ENCODE measurements at regions not wholly inside any gene's neighbourhood (a gene's known extent, or its start where the extent isn't known, plus 50 kb on each side); places are given as distances from the start of the nearest gene placed in this dataset.

GRCh38 chr13:107367258-107367657, 799.3 kb upstream of the ARGLU1 start:
- no peak for DNase-seq (ENCODE audit: low spot score in 2 of 2)
- Histone ChIP-seq H3K27ac (no peak overlapping the region), H3K36me3 (no peaks in the 10 kb centered on the region), H3K4me3 (no peak overlapping the region), H3K4me1 (no peaks in the 10 kb centered on the region), H3K27me3 (no peaks in the 10 kb centered on the region), H3K9me3 (no peaks in the 10 kb centered on the region)
- TF ChIP-seq POLR2A (IDR thresholded peaks at IDR 0.05): no peak
- no peak for TF ChIP-seq POLR2AphosphoS5 (IDR thresholded peaks at IDR 0.05)
- TF ChIP-seq, protein P1, sequence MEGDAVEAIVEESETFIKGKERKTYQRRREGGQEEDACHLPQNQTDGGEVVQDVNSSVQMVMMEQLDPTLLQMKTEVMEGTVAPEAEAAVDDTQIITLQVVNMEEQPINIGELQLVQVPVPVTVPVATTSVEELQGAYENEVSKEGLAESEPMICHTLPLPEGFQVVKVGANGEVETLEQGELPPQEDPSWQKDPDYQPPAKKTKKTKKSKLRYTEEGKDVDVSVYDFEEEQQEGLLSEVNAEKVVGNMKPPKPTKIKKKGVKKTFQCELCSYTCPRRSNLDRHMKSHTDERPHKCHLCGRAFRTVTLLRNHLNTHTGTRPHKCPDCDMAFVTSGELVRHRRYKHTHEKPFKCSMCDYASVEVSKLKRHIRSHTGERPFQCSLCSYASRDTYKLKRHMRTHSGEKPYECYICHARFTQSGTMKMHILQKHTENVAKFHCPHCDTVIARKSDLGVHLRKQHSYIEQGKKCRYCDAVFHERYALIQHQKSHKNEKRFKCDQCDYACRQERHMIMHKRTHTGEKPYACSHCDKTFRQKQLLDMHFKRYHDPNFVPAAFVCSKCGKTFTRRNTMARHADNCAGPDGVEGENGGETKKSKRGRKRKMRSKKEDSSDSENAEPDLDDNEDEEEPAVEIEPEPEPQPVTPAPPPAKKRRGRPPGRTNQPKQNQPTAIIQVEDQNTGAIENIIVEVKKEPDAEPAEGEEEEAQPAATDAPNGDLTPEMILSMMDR (IDR thresholded peaks at IDR 0.05): no peak
- intact Hi-C loops (cut with DNase I; ENCODE audit: low total_unique reads): no loop called here

- intact Hi-C loops (cut with DNase I; ENCODE audit: low total_unique reads): no loop called here
- Histone ChIP-seq H3K27me3 (no peaks in the 10 kb centered on the region), H3K9me3 (no peaks in the 10 kb centered on the region), H3K4me1 (no peaks in the 10 kb centered on the region), H3K36me3 (no peaks in the 10 kb centered on the region), H3K27ac (no peak overlapping the region), H3K4me3 (no peak overlapping the region)
- TF ChIP-seq, protein P1 (IDR thresholded peaks at IDR 0.05): no peak
- TF ChIP-seq POLR2A (IDR thresholded peaks at IDR 0.05) (no peak), POLR2AphosphoS5 (IDR thresholded peaks at IDR 0.05) (no peak)
- no peak for DNase-seq (ENCODE audit: low spot score in 2 of 2)
Observed at GRCh38 chr13:107365466-107366215, 797.7 kb upstream of the ARGLU1 start.

DNA sequence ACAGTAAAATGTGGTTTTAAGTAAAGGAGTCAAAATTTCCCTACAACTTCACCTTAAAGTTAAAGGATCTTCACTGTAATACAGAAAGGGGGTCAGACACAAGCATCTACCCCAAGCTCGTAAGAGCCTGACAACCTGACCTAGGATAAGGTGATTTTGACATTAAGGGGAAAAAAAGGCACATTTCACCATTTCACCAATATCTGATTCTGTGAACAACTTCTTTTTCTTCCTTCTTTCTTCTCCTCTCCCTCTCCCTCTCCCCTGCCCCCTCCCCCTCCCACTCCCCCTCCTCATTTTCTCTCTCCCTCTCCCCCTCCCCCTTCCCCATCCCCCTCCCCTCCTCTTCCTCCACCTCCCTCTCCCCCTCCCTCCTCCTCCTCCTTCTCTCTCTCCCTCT, 796.7 kb upstream of the ARGLU1 start:
- Histone ChIP-seq H3K36me3 (no peaks in the 10 kb centered on the region), H3K4me1 (no peaks in the 10 kb centered on the region), H3K27ac (no peak overlapping the region), H3K27me3 (no peaks in the 10 kb centered on the region), H3K9me3 (no peaks in the 10 kb centered on the region), H3K4me3 (no peak overlapping the region)
- intact Hi-C loops (cut with DNase I; ENCODE audit: low total_unique reads): no loop called here
- no peak for DNase-seq (ENCODE audit: low spot score in 2 of 2)
- no peak for TF ChIP-seq POLR2AphosphoS5 (IDR thresholded peaks at IDR 0.05)
- TF ChIP-seq, protein P1 (IDR thresholded peaks at IDR 0.05): no peak
- TF ChIP-seq POLR2A (IDR thresholded peaks at IDR 0.05): no peak

DNA sequence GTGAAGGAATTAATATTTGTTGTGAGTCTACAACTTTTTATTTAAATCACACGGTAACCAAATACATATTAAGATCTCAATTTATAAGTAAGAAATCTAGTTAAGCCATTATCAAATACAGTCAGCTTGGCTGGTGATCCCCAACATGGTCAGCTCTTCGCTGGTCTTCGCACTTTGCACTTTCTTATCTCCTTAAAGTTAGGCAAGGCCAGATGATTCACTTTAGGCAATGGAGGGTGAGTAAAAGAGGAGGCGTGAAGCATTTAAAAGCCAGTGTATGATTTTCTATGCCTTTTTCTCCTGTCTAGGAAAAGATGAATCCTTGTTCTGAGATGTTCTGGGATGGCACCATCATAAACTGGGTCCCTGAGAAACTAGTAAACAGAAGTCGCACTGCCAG, 793.7 kb upstream of the ARGLU1 start:
- no peak overlapping the region for H3K4me3 ChIP-seq
- TF ChIP-seq POLR2AphosphoS5 (IDR thresholded peaks at IDR 0.05) (no peak), POLR2A (IDR thresholded peaks at IDR 0.05) (no peak)
- TF ChIP-seq, protein P1 (IDR thresholded peaks at IDR 0.05): no peak
- no peaks in the 10 kb centered on the region for H3K36me3 ChIP-seq
- H3K9me3 ChIP-seq: no peaks in the 10 kb centered on the region
- H3K4me1 ChIP-seq: no peaks in the 10 kb centered on the region
- H3K27ac ChIP-seq: no peak overlapping the region
- H3K27me3 ChIP-seq: no peaks in the 10 kb centered on the region
- DNase-seq (ENCODE audit: low spot score in 2 of 2): no peak
- intact Hi-C loops (cut with DNase I; ENCODE audit: low total_unique reads): no loop called here

DNA sequence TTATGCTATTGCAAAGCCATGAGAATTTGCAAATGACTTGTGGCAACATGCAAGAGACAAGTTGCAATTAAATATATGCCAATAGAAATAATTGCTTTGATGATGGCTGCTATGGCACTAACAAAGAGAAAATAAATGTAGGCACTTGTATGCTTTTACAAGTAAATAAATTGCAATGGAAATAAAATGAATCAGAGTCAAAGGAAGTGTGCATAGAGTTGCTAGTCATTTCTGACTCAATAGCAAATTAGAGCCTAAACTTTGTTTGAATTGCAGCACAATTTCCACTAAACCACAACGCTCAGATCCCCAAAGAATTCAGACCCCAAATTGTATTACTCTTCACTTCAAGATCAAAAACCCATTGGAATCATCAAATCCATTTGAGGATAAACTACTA, 792.1 kb upstream of the ARGLU1 start:
- H3K27ac ChIP-seq: no peak overlapping the region
- TF ChIP-seq POLR2AphosphoS5 (IDR thresholded peaks at IDR 0.05): no peak
- TF ChIP-seq, protein P1 (IDR thresholded peaks at IDR 0.05): no peak
- TF ChIP-seq POLR2A (IDR thresholded peaks at IDR 0.05): no peak
- intact Hi-C loops (cut with DNase I; ENCODE audit: low total_unique reads): no loop called here
- H3K9me3 ChIP-seq: no peaks in the 10 kb centered on the region
- no peak for DNase-seq (ENCODE audit: low spot score in 2 of 2)
- no peaks in the 10 kb centered on the region for H3K4me1 ChIP-seq
- no peak overlapping the region for H3K4me3 ChIP-seq
- no peaks in the 10 kb centered on the region for H3K27me3 ChIP-seq
- no peaks in the 10 kb centered on the region for H3K36me3 ChIP-seq

Measured in breast epithelium (tissue), 4 donors.